Activated B cell treated with CpG ODN at 0.5 μM for 24 hours (primary cell): ENCODE measurements at regions not wholly inside any gene's neighbourhood (a gene's known extent, or its start where the extent isn't known, plus 50 kb on each side); places are given as distances from the start of the nearest gene placed in this dataset.

Experiments
- ATAC-seq: fragments of 200-7000 bp; cut with Tn5 transposase; one replicate; pipeline ENCODE4 v1.10.0; 2021; ENCODE audit warnings: low read depth, mild to moderate bottlenecking, moderate library complexity
- CTCF ChIA-PET: fragments of 350-600 bp; sonication (Branson Sonifier 250); formaldehyde crosslinking; loops from one replicate; lab custom pipeline; 2021; ENCODE audit warnings: antibody characterized with exemption; lab: Charles Lee
- POLR2A ChIA-PET: fragments of 350-600 bp; sonication (Branson Sonifier 250); formaldehyde crosslinking; loops from one replicate; lab custom pipeline; 2021; ENCODE audit warnings: antibody characterized with exemption; lab: Charles Lee
- DNase-seq: peaks from one replicate; pipeline ENCODE4 v3.0.0; 2022
- H3K27ac Mint-ChIP-seq: one replicate; pipeline ENCODE4 v1.8.0; 2020; ENCODE audit warnings: mixed read lengths
- H3K27me3 Mint-ChIP-seq: one replicate; pipeline ENCODE4 v1.8.0; 2021; ENCODE audit warnings: mixed read lengths
- H3K36me3 Mint-ChIP-seq: one replicate; pipeline ENCODE4 v1.8.0; 2021; ENCODE audit warnings: low read depth, mixed read lengths
- H3K4me1 Mint-ChIP-seq: one replicate; pipeline ENCODE4 v1.8.0; 2021; ENCODE audit warnings: mixed read lengths
- H3K4me3 Mint-ChIP-seq: one replicate; pipeline ENCODE4 v1.8.0; 2020; ENCODE audit warnings: mild to moderate bottlenecking, mixed read lengths
- H3K9me3 Mint-ChIP-seq: one replicate; pipeline ENCODE4 v1.8.0; 2020; ENCODE audit warnings: mixed read lengths
- CTCF ChIP-seq: fragments of 200-600 bp; IDR thresholded peaks from one replicate; pipeline ENCODE4 v1.8.0; 2022; ENCODE audit warnings: antibody characterized with exemption, mild to moderate bottlenecking
- intact Hi-C: fragments of 100-400 bp; cut with micrococcal nuclease; formaldehyde crosslinking; loops from one replicate; pipeline ENCODE4 v1.15.1; 2024

GRCh38 chr11:116532066-116532465, 240.7 kb downstream of the BUD13 start:
- no peaks in the 10 kb centered on the region for H3K4me1 Mint-ChIP-seq
- H3K27me3 Mint-ChIP-seq: peaks cover 11% of the 10 kb centered on the region
- intact Hi-C loops: no loop called here
- no peak overlapping the region for H3K27ac Mint-ChIP-seq
- CTCF ChIA-PET: no interaction called here
- H3K36me3 Mint-ChIP-seq: no peaks in the 10 kb centered on the region
- no peak for ATAC-seq
- no peak overlapping the region for H3K4me3 Mint-ChIP-seq
- no peak for DNase-seq
- TF ChIP-seq CTCF: no peak
- H3K9me3 Mint-ChIP-seq: peaks cover 7% of the 10 kb centered on the region
- POLR2A ChIA-PET: no interaction called here

GRCh38 chr11:116530705-116531104, 242.1 kb downstream of the BUD13 start:
- DNase-seq: no peak
- no peaks in the 10 kb centered on the region for H3K4me1 Mint-ChIP-seq
- ChIA-PET CTCF (no interaction called here), POLR2A (no interaction called here)
- H3K9me3 Mint-ChIP-seq: peaks cover 7% of the 10 kb centered on the region
- ATAC-seq: no peak
- intact Hi-C loops: no loop called here
- no peak overlapping the region for H3K4me3 Mint-ChIP-seq
- H3K27ac Mint-ChIP-seq: no peak overlapping the region
- H3K27me3 Mint-ChIP-seq: peaks cover 11% of the 10 kb centered on the region
- H3K36me3 Mint-ChIP-seq: no peaks in the 10 kb centered on the region
- TF ChIP-seq CTCF: no peak

GRCh38 chr11:116529271-116529670, 243.5 kb downstream of the BUD13 start:
- DNase-seq: no peak

GRCh38 chr11:116527180-116527991, 245.4 kb downstream of the BUD13 start:
- no peak for TF ChIP-seq CTCF
- no peak for DNase-seq
- ChIA-PET CTCF (no interaction called here), POLR2A (no interaction called here)
- no peak for ATAC-seq
- Mint-ChIP-seq H3K4me1 (no peaks in the 10 kb centered on the region), H3K27me3 (peaks cover 10% of the 10 kb centered on the region), H3K27ac (no peak overlapping the region), H3K36me3 (no peaks in the 10 kb centered on the region), H3K9me3 (peaks cover 7% of the 10 kb centered on the region), H3K4me3 (no peak overlapping the region)
- intact Hi-C loops: no loop called here

More at GRCh38 chr11:116529271-116529670, 243.5 kb downstream of the BUD13 start:
- H3K27ac Mint-ChIP-seq: no peak overlapping the region
- no peak for ATAC-seq
- peaks cover 10% of the 10 kb centered on the region for H3K27me3 Mint-ChIP-seq
- no peak for TF ChIP-seq CTCF
- ChIA-PET POLR2A (no interaction called here), CTCF (no interaction called here)
- intact Hi-C loops: no loop called here
- H3K4me1 Mint-ChIP-seq: no peaks in the 10 kb centered on the region
- H3K36me3 Mint-ChIP-seq: no peaks in the 10 kb centered on the region
- peaks cover 7% of the 10 kb centered on the region for H3K9me3 Mint-ChIP-seq
- H3K4me3 Mint-ChIP-seq: no peak overlapping the region

- CTCF ChIA-PET: no interaction called here
- no peak overlapping the region for H3K27ac Mint-ChIP-seq
- H3K9me3 Mint-ChIP-seq: peaks cover 6% of the 10 kb centered on the region
- POLR2A ChIA-PET: no interaction called here
- intact Hi-C loops: no loop called here
- TF ChIP-seq CTCF: no peak
- no peaks in the 10 kb centered on the region for H3K36me3 Mint-ChIP-seq
- DNase-seq: no peak
- no peaks in the 10 kb centered on the region for H3K4me1 Mint-ChIP-seq
- no peak for ATAC-seq
- peaks cover 3% of the 10 kb centered on the region for H3K27me3 Mint-ChIP-seq
- no peak overlapping the region for H3K4me3 Mint-ChIP-seq
Observed at GRCh38 chr11:116525961-116526495, 246.8 kb downstream of the BUD13 start.
